NB4 (cell line): ENCODE measurements at regions not wholly inside any gene's neighbourhood (a gene's known extent, or its start where the extent isn't known, plus 50 kb on each side); places are given as distances from the start of the nearest gene placed in this dataset.

ENCODE experiments used
- DNase-seq: peaks from one replicate; pipeline ENCODE4 v3.0.0; 2010; ENCODE audit warnings: low read depth
- H3K4me3 ChIP-seq: one replicate; pipeline ENCODE4 v1.5.1; 2011; ENCODE audit warnings: mild to moderate bottlenecking, low read depth, low read length, moderate library complexity
- CTCF ChIP-seq: IDR thresholded peaks from one replicate; pipeline ENCODE4 v1.5.1; 2012; ENCODE audit warnings: low read depth, low read length
- MYC ChIP-seq: IDR thresholded peaks from 2 replicates; pipeline ENCODE4 v1.6.1; 2011; ENCODE audit warnings: low read depth, low read length
- POLR2A ChIP-seq: IDR thresholded peaks from 2 replicates; pipeline ENCODE4 v1.6.1; 2011; ENCODE audit warnings: mild to moderate bottlenecking; ENCODE audit not compliant: insufficient read length; ENCODE audit errors: extremely low read depth
- TF ChIP-seq, protein P1 (sequence below): IDR thresholded peaks from 2 replicates; pipeline ENCODE4 v1.6.1; 2011; ENCODE audit warnings: low read depth, low read length

GRCh38 chr10:9759596-9759995 is 1258.1 kb upstream of the CELF2 start:
- no peak for TF ChIP-seq MYC
- TF ChIP-seq POLR2A, result no peak
- TF ChIP-seq, protein P1, sequence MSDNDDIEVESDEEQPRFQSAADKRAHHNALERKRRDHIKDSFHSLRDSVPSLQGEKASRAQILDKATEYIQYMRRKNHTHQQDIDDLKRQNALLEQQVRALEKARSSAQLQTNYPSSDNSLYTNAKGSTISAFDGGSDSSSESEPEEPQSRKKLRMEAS, result no peak
- TF ChIP-seq CTCF, result no peak
- H3K4me3 ChIP-seq, result no peak overlapping the region
- no peak for DNase-seq

DNA sequence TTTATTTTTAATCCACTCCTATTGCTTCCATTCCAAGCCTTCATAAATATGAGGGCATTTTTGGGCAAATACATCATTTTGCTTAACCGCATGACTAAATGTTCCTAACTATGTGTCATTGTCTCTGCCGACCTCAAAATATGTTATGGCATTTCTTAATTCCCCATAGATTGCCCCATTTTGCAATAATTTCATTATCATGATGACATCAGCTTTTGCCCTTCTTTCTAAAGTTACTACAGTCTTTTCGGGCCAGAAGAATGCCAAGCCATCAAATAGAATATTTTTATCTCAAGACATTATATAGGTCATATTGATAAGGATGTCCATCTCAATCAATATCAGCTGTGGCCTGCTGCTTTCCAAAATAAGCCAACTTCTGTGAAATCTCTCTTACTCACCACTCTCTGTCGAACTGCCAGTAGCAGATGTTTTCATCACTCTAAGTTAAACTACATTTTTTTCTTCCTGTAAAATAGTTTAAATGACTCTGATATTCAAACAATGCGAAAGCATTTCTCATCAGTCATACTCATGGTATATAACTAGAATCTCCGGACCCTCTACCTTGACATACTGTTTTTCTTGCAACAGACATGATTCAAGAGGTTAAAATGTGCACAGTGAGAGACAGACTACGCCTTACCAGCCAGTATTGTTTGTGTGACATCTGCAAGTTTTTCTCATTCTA is 1254.6 kb upstream of the CELF2 start:
- no peak overlapping the region for H3K4me3 ChIP-seq
- DNase-seq, result peak; percentile 18
- TF ChIP-seq CTCF, result no peak
- TF ChIP-seq, protein P1, result no peak
- TF ChIP-seq MYC, result no peak
- TF ChIP-seq POLR2A, result no peak

- TF ChIP-seq CTCF (no peak), POLR2A (no peak), MYC (no peak)
- TF ChIP-seq, protein P1, result no peak
- H3K4me3 ChIP-seq, result no peak overlapping the region
- DNase-seq, result no peak
Observed at GRCh38 chr10:9766762-9767161, 1250.9 kb upstream of the CELF2 start.

DNA sequence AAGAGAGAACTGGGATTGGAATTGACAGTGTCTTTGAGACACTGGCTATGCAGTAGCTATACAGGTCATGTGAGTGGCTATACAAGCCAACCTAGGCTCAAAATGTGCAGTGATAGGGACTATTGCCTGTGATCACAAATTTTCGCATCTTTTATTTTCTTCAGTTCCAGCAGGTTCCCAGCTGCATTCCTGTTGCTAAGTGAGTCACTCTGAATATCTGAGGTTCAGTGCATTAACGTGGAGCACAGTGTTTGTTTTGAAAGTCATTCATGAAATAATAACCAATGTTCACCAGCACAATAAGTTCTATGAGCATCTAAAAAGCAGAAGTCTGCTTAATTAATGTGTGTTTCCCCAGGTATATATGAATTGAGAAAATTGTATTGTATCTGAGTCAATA is 1236.0 kb upstream of the CELF2 start:
- no peak overlapping the region for H3K4me3 ChIP-seq
- no peak for DNase-seq
- TF ChIP-seq CTCF (no peak), MYC (no peak), POLR2A (no peak)
- TF ChIP-seq, protein P1, result no peak

DNA sequence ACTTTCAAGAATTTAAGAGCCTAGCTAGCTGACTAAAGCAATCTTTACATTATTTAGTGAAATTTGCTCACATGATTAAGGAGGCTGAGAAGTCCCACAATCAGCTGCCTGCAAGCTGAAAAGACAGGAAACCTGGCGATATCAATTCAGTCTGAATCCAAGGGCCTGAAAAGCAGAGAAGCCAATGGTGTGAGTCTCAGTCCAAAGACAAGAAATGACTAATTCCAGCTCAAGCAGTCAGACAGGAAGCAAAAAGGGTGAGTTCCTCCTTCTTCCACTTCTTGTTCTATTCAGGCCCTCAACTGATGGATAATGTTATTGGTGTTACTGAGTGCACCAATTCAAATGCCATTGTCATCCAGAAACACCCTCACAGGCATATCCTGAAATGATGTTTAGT is 1231.6 kb upstream of the CELF2 start:
- H3K4me3 ChIP-seq, result no peak overlapping the region
- no peak for DNase-seq
- TF ChIP-seq, protein P1, result no peak

DNA sequence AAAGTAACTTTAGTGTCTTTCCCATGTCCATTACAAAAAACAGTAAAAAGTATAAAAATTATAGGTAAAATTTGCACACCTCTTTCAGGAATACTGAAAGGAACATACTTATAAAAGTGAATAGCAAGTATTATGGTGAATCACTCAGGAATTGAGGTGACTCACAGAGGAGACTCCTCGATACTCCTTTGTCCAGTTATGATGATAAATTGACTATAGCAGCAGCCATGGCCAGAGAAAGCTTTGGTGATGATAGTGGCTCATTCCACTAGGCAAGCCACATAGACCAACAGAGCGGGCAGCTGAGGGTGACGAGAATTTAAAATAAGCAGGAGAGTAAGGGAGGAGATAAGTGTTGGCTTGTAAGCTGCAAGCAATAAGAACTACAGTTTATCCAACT is 1231.1 kb upstream of the CELF2 start:
- TF ChIP-seq CTCF (no peak), POLR2A (no peak), MYC (no peak)
- TF ChIP-seq, protein P1, result no peak
- DNase-seq, result no peak
- H3K4me3 ChIP-seq, result no peak overlapping the region
